ENCODE measurements at regions not wholly inside any gene's neighbourhood (a gene's known extent, or its start where the extent isn't known, plus 50 kb on each side); places are given as distances from the start of the nearest gene placed in this dataset.
"Not testable (repeated sequence)": the region's sequence is repeated elsewhere in the genome, so short reads cannot be mapped to it uniquely, and the experiment has no call there.

GRCh38 chr22:23446796-23447350, 133.2 kb downstream of the IGLL1 start:
- TF ChIP-seq CTCF (conservative IDR thresholded peaks at IDR 0.05; ENCODE audit: low read depth, low read length) = no peak
- no peak overlapping the region for H2AFZ ChIP-seq (ENCODE audit: low read depth)

GRCh38 chr22:23446194-23446593, 133.9 kb downstream of the IGLL1 start:
- H3K79me2 ChIP-seq (ENCODE audit: insufficient read depth, low read depth); H3K27ac ChIP-seq; H3K4me2 ChIP-seq; H3K4me3 ChIP-seq (IDR thresholded peaks at IDR 0.05; ENCODE audit: insufficient read depth, low read depth, low read length); H2AFZ ChIP-seq (ENCODE audit: low read depth); H3K27me3 ChIP-seq (ENCODE audit: insufficient read depth, low read depth); H3K36me3 ChIP-seq (ENCODE audit: insufficient read depth); H3K4me1 ChIP-seq (ENCODE audit: low read depth, poor library complexity, severe bottlenecking); H3K9ac ChIP-seq; H4K20me1 ChIP-seq (ENCODE audit: insufficient read depth): not testable (repeated sequence)

More at GRCh38 chr22:23446796-23447350, 133.2 kb downstream of the IGLL1 start:
- Histone ChIP-seq H3K4me3 (IDR thresholded peaks at IDR 0.05; ENCODE audit: insufficient read depth, low read depth, low read length) (no peak overlapping the region), H3K4me2 (no peak overlapping the region), H3K79me2 (ENCODE audit: insufficient read depth, low read depth) (no peaks in the 10 kb centered on the region), H3K36me3 (ENCODE audit: insufficient read depth) (no peaks in the 10 kb centered on the region), H3K27me3 (ENCODE audit: insufficient read depth, low read depth) (no peaks in the 10 kb centered on the region; the same call in 1 of the 2 replicates), H3K27ac (no peak overlapping the region), H4K20me1 (ENCODE audit: insufficient read depth) (no peaks in the 10 kb centered on the region), H3K9ac (no peak overlapping the region), H3K4me1 (ENCODE audit: low read depth, poor library complexity, severe bottlenecking) (no peaks in the 10 kb centered on the region)

GRCh38 chr22:23443905-23444304, 136.2 kb downstream of the IGLL1 start:
- H3K4me3 ChIP-seq (IDR thresholded peaks at IDR 0.05; ENCODE audit: insufficient read depth, low read depth, low read length) = not testable (repeated sequence)

GRCh38 chr22:23439581-23439980, 140.5 kb downstream of the IGLL1 start:
- not testable (repeated sequence) for H3K4me1 ChIP-seq (ENCODE audit: low read depth, poor library complexity, severe bottlenecking); H3K36me3 ChIP-seq (ENCODE audit: insufficient read depth); H4K20me1 ChIP-seq (ENCODE audit: insufficient read depth); H3K27ac ChIP-seq; H3K4me3 ChIP-seq (IDR thresholded peaks at IDR 0.05; ENCODE audit: insufficient read depth, low read depth, low read length); H3K4me2 ChIP-seq; H3K9ac ChIP-seq; H2AFZ ChIP-seq (ENCODE audit: low read depth); H3K27me3 ChIP-seq (ENCODE audit: insufficient read depth, low read depth); H3K79me2 ChIP-seq (ENCODE audit: insufficient read depth, low read depth)

More at GRCh38 chr22:23443905-23444304, 136.2 kb downstream of the IGLL1 start:
- not testable (repeated sequence) for H4K20me1 ChIP-seq (ENCODE audit: insufficient read depth); H3K27me3 ChIP-seq (ENCODE audit: insufficient read depth, low read depth); H2AFZ ChIP-seq (ENCODE audit: low read depth); H3K4me2 ChIP-seq; H3K9ac ChIP-seq; H3K27ac ChIP-seq; H3K4me1 ChIP-seq (ENCODE audit: low read depth, poor library complexity, severe bottlenecking); H3K79me2 ChIP-seq (ENCODE audit: insufficient read depth, low read depth); H3K36me3 ChIP-seq (ENCODE audit: insufficient read depth)

GRCh38 chr22:23438216-23438615, 141.9 kb downstream of the IGLL1 start:
- Histone ChIP-seq H3K9ac (no peak overlapping the region), H3K27ac (no peak overlapping the region), H3K4me2 (no peak overlapping the region), H3K36me3 (ENCODE audit: insufficient read depth) (no peaks in the 10 kb centered on the region), H3K79me2 (ENCODE audit: insufficient read depth, low read depth) (no peaks in the 10 kb centered on the region), H3K27me3 (ENCODE audit: insufficient read depth, low read depth) (no peaks in the 10 kb centered on the region), H4K20me1 (ENCODE audit: insufficient read depth) (no peaks in the 10 kb centered on the region), H3K4me3 (IDR thresholded peaks at IDR 0.05; ENCODE audit: insufficient read depth, low read depth, low read length) (no peak overlapping the region), H2AFZ (ENCODE audit: low read depth) (no peak overlapping the region), H3K4me1 (ENCODE audit: low read depth, poor library complexity, severe bottlenecking) (no peaks in the 10 kb centered on the region)
- TF ChIP-seq CTCF (conservative IDR thresholded peaks at IDR 0.05; ENCODE audit: low read depth, low read length) = no peak

GRCh38 chr22:23437779-23438178, 142.3 kb downstream of the IGLL1 start:
- Histone ChIP-seq H3K9ac (no peak overlapping the region), H3K4me2 (no peak overlapping the region)

GRCh38 chr22:23437107-23437395, 143.0 kb downstream of the IGLL1 start:
- not testable (repeated sequence) for H3K4me3 ChIP-seq (IDR thresholded peaks at IDR 0.05; ENCODE audit: insufficient read depth, low read depth, low read length); H3K9ac ChIP-seq; H3K27ac ChIP-seq; H3K27me3 ChIP-seq (ENCODE audit: insufficient read depth, low read depth); H3K36me3 ChIP-seq (ENCODE audit: insufficient read depth); H2AFZ ChIP-seq (ENCODE audit: low read depth); H3K4me2 ChIP-seq; H3K79me2 ChIP-seq (ENCODE audit: insufficient read depth, low read depth); H3K4me1 ChIP-seq (ENCODE audit: low read depth, poor library complexity, severe bottlenecking); H4K20me1 ChIP-seq (ENCODE audit: insufficient read depth)

More at GRCh38 chr22:23437779-23438178, 142.3 kb downstream of the IGLL1 start:
- H3K4me1 ChIP-seq (ENCODE audit: low read depth, poor library complexity, severe bottlenecking) = no peaks in the 10 kb centered on the region
- no peak overlapping the region for H3K4me3 ChIP-seq (IDR thresholded peaks at IDR 0.05; ENCODE audit: insufficient read depth, low read depth, low read length)
- no peak overlapping the region for H3K27ac ChIP-seq
- TF ChIP-seq CTCF (conservative IDR thresholded peaks at IDR 0.05; ENCODE audit: low read depth, low read length) = no peak
- no peaks in the 10 kb centered on the region for H3K36me3 ChIP-seq (ENCODE audit: insufficient read depth)
- H2AFZ ChIP-seq (ENCODE audit: low read depth) = no peak overlapping the region
- H3K27me3 ChIP-seq (ENCODE audit: insufficient read depth, low read depth) = no peaks in the 10 kb centered on the region
- H3K79me2 ChIP-seq (ENCODE audit: insufficient read depth, low read depth) = no peaks in the 10 kb centered on the region
- no peaks in the 10 kb centered on the region for H4K20me1 ChIP-seq (ENCODE audit: insufficient read depth)

- H3K9ac ChIP-seq; H3K27me3 ChIP-seq (ENCODE audit: insufficient read depth, low read depth); H3K4me3 ChIP-seq (IDR thresholded peaks at IDR 0.05; ENCODE audit: insufficient read depth, low read depth, low read length); H4K20me1 ChIP-seq (ENCODE audit: insufficient read depth); H3K27ac ChIP-seq; H3K36me3 ChIP-seq (ENCODE audit: insufficient read depth); H2AFZ ChIP-seq (ENCODE audit: low read depth); H3K79me2 ChIP-seq (ENCODE audit: insufficient read depth, low read depth); H3K4me2 ChIP-seq; H3K4me1 ChIP-seq (ENCODE audit: low read depth, poor library complexity, severe bottlenecking): not testable (repeated sequence)
Observed at GRCh38 chr22:23436354-23437106, 143.6 kb downstream of the IGLL1 start.
